ENCODE measurements at regions not wholly inside any gene's neighbourhood (a gene's known extent, or its start where the extent isn't known, plus 50 kb on each side); places are given as distances from the start of the nearest gene placed in this dataset.

DNA sequence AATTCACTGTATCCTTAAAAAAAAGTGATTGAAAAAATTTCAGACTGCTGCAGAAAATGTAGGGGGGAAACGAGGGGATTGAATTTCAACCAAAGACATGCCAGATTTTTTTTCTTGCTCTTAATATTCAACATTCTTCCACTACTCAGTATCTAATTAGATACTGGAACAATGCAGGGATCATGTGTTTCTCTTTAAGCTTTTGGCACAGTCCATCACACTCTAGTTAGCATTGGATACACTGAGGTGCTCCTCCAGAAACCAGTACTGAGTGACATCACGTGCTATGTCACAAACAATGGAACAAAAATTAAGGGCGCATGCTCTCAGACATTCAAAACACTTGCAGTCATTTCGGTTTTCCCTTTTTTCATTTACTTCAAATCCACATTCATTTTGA, 298.6 kb upstream of the PSMD7 start:
- no peak for ATAC-seq
- Mint-ChIP-seq H3K36me3 (no peaks in the 10 kb centered on the region), H3K4me1 (no peaks in the 10 kb centered on the region), H3K27ac (no peak overlapping the region), H3K4me3 (no peak overlapping the region), H3K27me3 (no peaks in the 10 kb centered on the region), H3K9me3 (peaks cover 14% of the 10 kb centered on the region)

DNA sequence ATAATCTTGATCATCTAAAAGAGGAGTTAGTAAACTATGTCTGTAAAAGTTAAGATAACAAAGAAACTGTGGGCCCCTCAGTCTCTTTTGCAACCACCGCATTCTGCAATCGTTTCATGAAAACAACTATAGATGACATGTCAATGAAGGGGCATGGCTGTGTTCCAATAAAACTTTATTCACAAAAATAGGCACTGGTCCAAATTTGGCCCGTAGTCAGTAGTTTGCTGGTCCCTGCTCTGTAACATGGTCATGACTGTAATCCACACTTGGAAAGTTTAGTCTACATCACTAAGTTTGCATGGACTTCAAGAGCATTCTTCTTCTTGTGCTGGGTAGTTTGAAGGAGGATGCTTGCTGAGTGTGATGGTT, 299.3 kb upstream of the PSMD7 start:
- peaks cover 10% of the 10 kb centered on the region for H3K9me3 Mint-ChIP-seq
- ATAC-seq: no peak
- H3K36me3 Mint-ChIP-seq: no peaks in the 10 kb centered on the region
- H3K4me3 Mint-ChIP-seq: no peak overlapping the region
- no peak overlapping the region for H3K27ac Mint-ChIP-seq
- H3K27me3 Mint-ChIP-seq: no peaks in the 10 kb centered on the region
- no peaks in the 10 kb centered on the region for H3K4me1 Mint-ChIP-seq

DNA sequence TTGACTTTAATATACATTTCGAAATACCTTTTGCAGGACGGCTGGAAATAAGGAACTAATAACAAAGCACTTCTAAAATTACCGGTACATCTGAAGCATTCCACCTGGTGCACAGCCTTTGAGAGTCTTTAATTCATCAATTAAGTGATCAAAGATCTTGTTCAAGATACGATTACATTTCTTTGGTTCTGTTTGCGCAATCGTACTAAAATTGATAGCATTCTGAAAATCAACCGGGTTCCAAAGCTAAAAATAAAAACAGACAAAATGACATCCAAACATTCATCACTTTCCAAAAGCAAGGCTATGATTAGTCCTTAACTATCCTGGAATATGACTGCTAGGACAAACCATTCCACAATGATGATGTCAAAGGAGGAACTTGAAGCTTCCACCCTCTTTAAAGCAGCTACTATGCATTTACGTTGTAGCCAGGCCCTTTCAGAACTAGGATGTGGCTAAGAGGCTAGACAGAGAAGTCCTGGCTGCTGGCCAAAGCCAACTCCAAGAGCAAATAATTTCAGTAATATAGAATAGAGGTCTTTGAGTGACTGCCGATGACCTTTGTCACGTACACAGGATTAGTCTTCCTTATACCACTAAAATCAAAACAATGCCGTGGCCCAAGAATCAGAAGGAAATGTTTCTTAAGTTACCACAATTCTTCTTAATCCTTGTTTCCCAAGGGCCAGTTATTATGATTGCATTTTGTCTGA, 299.8 kb upstream of the PSMD7 start:
- Mint-ChIP-seq H3K9me3 (peaks cover 9% of the 10 kb centered on the region), H3K36me3 (no peaks in the 10 kb centered on the region), H3K27ac (no peak overlapping the region), H3K27me3 (no peaks in the 10 kb centered on the region), H3K4me3 (no peak overlapping the region), H3K4me1 (no peaks in the 10 kb centered on the region)
- no peak for ATAC-seq

- ATAC-seq: no peak
- no peaks in the 10 kb centered on the region for H3K36me3 Mint-ChIP-seq
- H3K4me3 Mint-ChIP-seq: no peak overlapping the region
- H3K27me3 Mint-ChIP-seq: no peaks in the 10 kb centered on the region
- H3K9me3 Mint-ChIP-seq: peaks cover 4% of the 10 kb centered on the region
- H3K4me1 Mint-ChIP-seq: no peaks in the 10 kb centered on the region
- no peak overlapping the region for H3K27ac Mint-ChIP-seq
These were observed 302.7 kb upstream of the PSMD7 start for GRCh38 chr16:73993878-73994277.

DNA sequence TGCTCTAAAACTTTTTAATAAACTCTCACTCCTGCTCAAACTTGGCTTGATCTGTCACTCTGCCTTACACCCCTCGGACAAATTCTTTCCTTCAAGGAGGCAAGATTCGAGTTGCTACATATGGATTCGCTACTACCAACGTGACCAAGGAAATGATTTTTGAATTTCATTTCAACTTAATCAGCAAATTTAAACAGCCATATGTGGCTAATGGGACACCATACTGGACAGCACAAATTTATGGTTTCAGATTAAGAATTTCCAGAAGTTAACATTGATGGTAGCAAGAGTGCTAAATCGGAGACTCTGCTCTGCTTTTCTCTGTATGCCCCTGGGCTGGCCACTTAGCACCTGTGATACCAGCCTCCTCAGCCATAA, 318.2 kb upstream of the PSMD7 start:
- H3K9me3 Mint-ChIP-seq: peaks cover 19% of the 10 kb centered on the region
- H3K36me3 Mint-ChIP-seq: no peaks in the 10 kb centered on the region
- ATAC-seq: no peak
- no peaks in the 10 kb centered on the region for H3K4me1 Mint-ChIP-seq
- H3K27ac Mint-ChIP-seq: no peak overlapping the region
- no peaks in the 10 kb centered on the region for H3K27me3 Mint-ChIP-seq
- no peak overlapping the region for H3K4me3 Mint-ChIP-seq

DNA sequence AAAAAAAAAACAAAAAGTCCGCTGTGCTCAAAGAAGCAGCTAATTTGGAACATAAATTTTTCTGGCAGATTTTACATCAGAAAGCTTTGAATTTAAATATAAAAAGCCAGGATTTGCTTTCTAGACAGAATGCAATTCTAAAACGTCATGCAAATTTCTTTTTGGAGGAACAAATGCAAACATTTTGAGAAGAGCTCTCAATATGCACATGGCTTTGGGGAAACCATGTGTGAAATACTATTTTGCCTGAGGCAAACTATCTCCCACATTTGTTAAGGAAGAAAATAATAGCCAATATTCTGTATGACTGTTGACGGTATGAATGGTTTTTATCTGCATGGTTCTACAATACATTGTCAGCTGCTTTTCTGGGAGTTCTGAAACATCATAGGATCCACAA, 320.0 kb upstream of the PSMD7 start:
- peaks cover 9% of the 10 kb centered on the region for H3K9me3 Mint-ChIP-seq
- H3K4me3 Mint-ChIP-seq: no peak overlapping the region
- H3K36me3 Mint-ChIP-seq: no peaks in the 10 kb centered on the region
- H3K4me1 Mint-ChIP-seq: no peaks in the 10 kb centered on the region
- no peak for ATAC-seq
- no peak overlapping the region for H3K27ac Mint-ChIP-seq
- H3K27me3 Mint-ChIP-seq: no peaks in the 10 kb centered on the region

DNA sequence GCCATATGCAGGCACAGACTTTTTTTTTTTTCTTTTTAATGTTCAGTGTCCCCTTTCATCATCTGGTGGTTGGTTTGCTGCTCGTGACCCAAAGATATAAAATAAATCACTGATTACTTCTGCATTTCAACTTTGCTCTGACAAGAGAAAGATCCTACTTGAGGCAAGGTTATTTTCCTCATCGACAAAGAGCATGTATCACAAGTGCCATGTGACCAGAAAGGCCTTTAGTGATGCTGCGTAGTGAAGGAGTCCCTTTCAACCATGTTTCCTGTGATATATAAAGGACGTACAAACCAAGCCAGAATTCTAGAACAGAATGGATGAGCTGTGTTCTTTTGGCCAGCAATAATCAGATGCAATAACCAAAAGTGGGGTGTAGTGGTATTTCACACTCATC, 323.4 kb upstream of the PSMD7 start:
- Mint-ChIP-seq H3K4me1 (no peaks in the 10 kb centered on the region), H3K36me3 (no peaks in the 10 kb centered on the region), H3K27ac (no peak overlapping the region), H3K9me3 (peaks cover 2% of the 10 kb centered on the region), H3K4me3 (no peak overlapping the region), H3K27me3 (no peaks in the 10 kb centered on the region)
- ATAC-seq: no peak

GRCh38 chr16:73966851-73967250, 329.8 kb upstream of the PSMD7 start:
- H3K27ac Mint-ChIP-seq: no peak overlapping the region
- H3K27me3 Mint-ChIP-seq: no peaks in the 10 kb centered on the region
- ATAC-seq: no peak
- no peaks in the 10 kb centered on the region for H3K36me3 Mint-ChIP-seq
- no peak overlapping the region for H3K4me3 Mint-ChIP-seq
- peaks cover 3% of the 10 kb centered on the region for H3K9me3 Mint-ChIP-seq
- H3K4me1 Mint-ChIP-seq: no peaks in the 10 kb centered on the region

- ATAC-seq: no peak
- Mint-ChIP-seq H3K36me3 (no peaks in the 10 kb centered on the region), H3K4me1 (no peaks in the 10 kb centered on the region), H3K4me3 (no peak overlapping the region), H3K27ac (no peak overlapping the region), H3K9me3 (peaks cover 5% of the 10 kb centered on the region), H3K27me3 (no peaks in the 10 kb centered on the region)
These were observed 331.0 kb upstream of the PSMD7 start for GRCh38 chr16:73965591-73965990.

- ATAC-seq: no peak
- H3K4me1 Mint-ChIP-seq: no peaks in the 10 kb centered on the region
- H3K4me3 Mint-ChIP-seq: no peak overlapping the region
- no peaks in the 10 kb centered on the region for H3K27me3 Mint-ChIP-seq
- no peaks in the 10 kb centered on the region for H3K36me3 Mint-ChIP-seq
- no peak overlapping the region for H3K27ac Mint-ChIP-seq
- peaks cover 6% of the 10 kb centered on the region for H3K9me3 Mint-ChIP-seq
These were observed 339.8 kb upstream of the PSMD7 start for GRCh38 chr16:73956587-73957494.

DNA sequence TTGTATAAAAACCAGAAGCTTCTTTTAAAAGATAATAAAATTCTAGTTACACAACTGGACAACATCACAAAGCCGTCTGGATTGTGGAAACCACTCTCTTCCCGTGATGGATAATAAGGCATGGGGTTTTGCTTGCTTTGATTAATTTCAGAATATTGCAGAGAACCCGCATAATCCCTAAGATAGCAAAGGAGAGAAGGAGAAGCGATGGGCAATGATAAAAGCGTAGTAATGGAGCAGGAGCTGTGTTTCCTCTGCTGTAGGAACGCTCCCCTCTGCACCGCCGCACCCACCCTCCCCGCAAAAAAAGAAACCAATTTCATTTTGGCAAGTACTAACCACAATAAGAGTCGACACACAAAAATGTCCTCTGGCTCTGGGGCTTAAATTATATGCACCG, 340.9 kb upstream of the PSMD7 start:
- Mint-ChIP-seq H3K9me3 (peaks cover 5% of the 10 kb centered on the region), H3K27me3 (no peaks in the 10 kb centered on the region)

GRCh38 chr16:73955255-73955654, 341.4 kb upstream of the PSMD7 start:
- H3K27me3 Mint-ChIP-seq: no peaks in the 10 kb centered on the region
- ATAC-seq: no peak
- no peak overlapping the region for H3K27ac Mint-ChIP-seq
- H3K36me3 Mint-ChIP-seq: no peaks in the 10 kb centered on the region
- H3K9me3 Mint-ChIP-seq: peaks cover under 1% of the 10 kb centered on the region
- no peaks in the 10 kb centered on the region for H3K4me1 Mint-ChIP-seq
- no peak overlapping the region for H3K4me3 Mint-ChIP-seq

More for the DNA sequence above, 340.9 kb upstream of the PSMD7 start:
- H3K4me1 Mint-ChIP-seq: no peaks in the 10 kb centered on the region
- no peak for ATAC-seq
- H3K36me3 Mint-ChIP-seq: no peaks in the 10 kb centered on the region
- H3K27ac Mint-ChIP-seq: no peak overlapping the region
- H3K4me3 Mint-ChIP-seq: no peak overlapping the region

GRCh38 chr16:73951481-73951880, 345.1 kb upstream of the PSMD7 start:
- H3K36me3 Mint-ChIP-seq: no peaks in the 10 kb centered on the region
- no peaks in the 10 kb centered on the region for H3K9me3 Mint-ChIP-seq
- no peak for ATAC-seq
- H3K27me3 Mint-ChIP-seq: no peaks in the 10 kb centered on the region
- H3K27ac Mint-ChIP-seq: no peak overlapping the region
- no peaks in the 10 kb centered on the region for H3K4me1 Mint-ChIP-seq
- H3K4me3 Mint-ChIP-seq: no peak overlapping the region

DNA sequence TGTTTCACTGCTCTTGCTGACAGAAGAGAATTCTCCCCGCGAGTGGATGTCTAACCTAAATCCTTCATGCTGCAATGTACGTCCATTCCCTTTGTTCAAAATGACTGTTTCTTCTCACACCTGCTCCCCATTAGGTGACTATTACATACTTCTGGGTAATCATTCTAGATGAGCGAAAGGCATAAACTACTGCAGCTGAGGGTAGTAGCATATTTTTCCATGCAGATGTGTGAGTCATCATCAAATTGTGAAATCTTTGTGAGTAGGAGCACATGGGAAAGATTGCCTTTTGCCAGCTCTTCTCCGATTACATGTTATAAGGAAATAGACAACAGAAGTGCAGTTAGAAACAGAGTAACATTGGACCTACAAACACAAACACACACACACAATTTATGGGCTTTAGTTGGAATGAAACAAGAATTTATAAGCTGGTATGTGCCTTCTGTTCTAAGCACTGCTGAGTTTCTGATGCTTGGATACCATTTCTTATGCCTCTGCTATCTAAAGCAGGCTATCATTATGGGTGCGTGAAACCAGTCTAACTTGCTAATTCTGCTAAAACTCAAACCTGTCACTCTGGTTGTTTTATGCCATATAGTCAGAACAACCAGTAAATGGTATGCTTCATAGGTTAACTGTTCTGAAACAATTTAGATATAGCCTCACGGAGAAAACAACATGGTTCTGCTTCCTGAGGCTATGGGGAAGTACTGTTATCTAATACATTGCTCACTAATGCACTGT, 346.9 kb upstream of the PSMD7 start:
- Mint-ChIP-seq H3K36me3 (no peaks in the 10 kb centered on the region), H3K27ac (no peak overlapping the region), H3K4me3 (no peak overlapping the region), H3K9me3 (no peaks in the 10 kb centered on the region), H3K27me3 (no peaks in the 10 kb centered on the region), H3K4me1 (no peaks in the 10 kb centered on the region)
- no peak for ATAC-seq

DNA sequence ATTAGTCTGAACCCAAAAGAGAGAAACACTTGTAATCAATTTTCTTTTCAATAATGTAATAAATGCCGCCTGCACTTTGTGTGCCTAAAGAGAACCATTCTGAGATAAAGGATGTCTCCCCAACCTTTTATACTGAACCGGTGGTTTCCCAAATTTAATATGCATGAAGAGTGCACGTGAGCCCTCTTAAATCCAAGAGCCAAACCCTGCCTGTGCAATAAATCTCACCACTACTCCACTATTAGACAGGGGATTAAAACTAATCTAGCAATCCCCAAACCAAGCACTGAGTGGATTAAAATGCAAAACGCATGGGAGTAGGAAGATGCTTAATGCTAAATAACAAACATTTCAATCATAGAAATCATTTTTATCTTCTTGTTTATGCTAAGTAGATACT, 351.0 kb upstream of the PSMD7 start:
- no peak overlapping the region for H3K4me3 Mint-ChIP-seq
- no peaks in the 10 kb centered on the region for H3K36me3 Mint-ChIP-seq
- H3K27me3 Mint-ChIP-seq: no peaks in the 10 kb centered on the region
- H3K4me1 Mint-ChIP-seq: no peaks in the 10 kb centered on the region
- ATAC-seq: no peak
- no peak overlapping the region for H3K27ac Mint-ChIP-seq
- H3K9me3 Mint-ChIP-seq: no peaks in the 10 kb centered on the region

Measured in stimulated activated memory B cell treated with anti-CD40 and anti-IgM and Interleukin-4, amounts not matched to agents 10 μg/mL and 1 μg/mL and 100 μg/mL, for 72 hours (primary cell).